Mucosa of stomach (tissue), 1 donor: ENCODE measurements at regions not wholly inside any gene's neighbourhood (a gene's known extent, or its start where the extent isn't known, plus 50 kb on each side); places are given as distances from the start of the nearest gene placed in this dataset.
"Not testable (repeated sequence)": the region's sequence is repeated elsewhere in the genome, so short reads cannot be mapped to it uniquely, and the experiment has no call there.

Experiments used
- H3K27me3 ChIP-seq: one replicate; pipeline ENCODE4 v1.7.0; 2013; ENCODE audit warnings: mild to moderate bottlenecking, low read length; ENCODE audit not compliant: control insufficient read depth, insufficient read depth
- H3K36me3 ChIP-seq: one replicate; pipeline ENCODE4 v1.7.0; 2013; ENCODE audit warnings: low read length; ENCODE audit not compliant: control insufficient read depth, insufficient read depth
- H3K4me1 ChIP-seq: one replicate; pipeline ENCODE4 v1.7.0; 2013; ENCODE audit warnings: mild to moderate bottlenecking, low read length; ENCODE audit not compliant: control insufficient read depth, insufficient read depth
- H3K4me3 ChIP-seq: one replicate; pipeline ENCODE4 v1.7.0; 2013; ENCODE audit warnings: low read length
- H3K9ac ChIP-seq: one replicate; pipeline ENCODE4 v1.7.0; 2013; ENCODE audit warnings: mild to moderate bottlenecking, low read length, moderate library complexity
- H3K9me3 ChIP-seq: one replicate; pipeline ENCODE4 v1.7.0; 2013; ENCODE audit warnings: mild to moderate bottlenecking, low read length, moderate library complexity; ENCODE audit not compliant: control insufficient read depth
- donor health status: Pancreatic carcinoma.

- no peaks in the 10 kb centered on the region for H3K36me3 ChIP-seq
- no peaks in the 10 kb centered on the region for H3K27me3 ChIP-seq
- H3K4me3 ChIP-seq, result no peak overlapping the region
- no peaks in the 10 kb centered on the region for H3K4me1 ChIP-seq
- H3K9ac ChIP-seq, result no peak overlapping the region
- no peaks in the 10 kb centered on the region for H3K9me3 ChIP-seq
These were observed 171.4 kb downstream of the NDUFA12 start for GRCh38 chr12:94832105-94832504.

- H3K27me3 ChIP-seq, result no peaks in the 10 kb centered on the region
- H3K36me3 ChIP-seq, result no peaks in the 10 kb centered on the region
- no peak overlapping the region for H3K9ac ChIP-seq
- H3K9me3 ChIP-seq, result no peaks in the 10 kb centered on the region
- H3K4me1 ChIP-seq, result no peaks in the 10 kb centered on the region
- H3K4me3 ChIP-seq, result no peak overlapping the region
These were observed 172.3 kb downstream of the NDUFA12 start for GRCh38 chr12:94831081-94831751.

- Histone ChIP-seq H3K9me3 (no peaks in the 10 kb centered on the region), H3K36me3 (no peaks in the 10 kb centered on the region), H3K9ac (no peak overlapping the region), H3K4me3 (no peak overlapping the region), H3K4me1 (no peaks in the 10 kb centered on the region), H3K27me3 (no peaks in the 10 kb centered on the region)
These were observed 173.9 kb downstream of the NDUFA12 start for GRCh38 chr12:94829552-94829951.

DNA sequence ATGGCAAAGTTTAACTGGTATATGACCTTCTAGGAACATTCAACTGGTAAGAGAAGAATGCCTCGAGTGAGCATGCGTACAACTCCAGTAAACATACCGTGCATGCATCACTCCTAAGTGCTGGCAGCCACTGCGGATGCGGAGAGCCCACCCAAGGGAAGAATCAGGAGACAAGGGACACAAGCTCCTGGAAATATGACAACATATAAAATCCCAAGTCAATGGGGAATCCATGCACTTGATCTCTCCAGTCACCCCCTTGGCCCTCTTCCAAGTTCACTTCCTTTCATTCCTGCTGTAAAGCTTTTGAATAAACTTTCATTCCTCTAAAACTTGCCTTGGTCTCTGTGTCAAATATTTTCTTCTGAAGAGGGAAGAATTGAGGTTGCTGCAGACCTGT, 168.7 kb upstream of the TMCC3 start:
- H3K4me3 ChIP-seq, result no peak overlapping the region
- no peaks in the 10 kb centered on the region for H3K4me1 ChIP-seq
- no peaks in the 10 kb centered on the region for H3K36me3 ChIP-seq
- H3K27me3 ChIP-seq, result no peaks in the 10 kb centered on the region
- H3K9ac ChIP-seq, result no peak overlapping the region
- H3K9me3 ChIP-seq, result no peaks in the 10 kb centered on the region

- H3K27me3 ChIP-seq, result no peaks in the 10 kb centered on the region
- no peaks in the 10 kb centered on the region for H3K4me1 ChIP-seq
- H3K9me3 ChIP-seq, result no peaks in the 10 kb centered on the region
- no peaks in the 10 kb centered on the region for H3K36me3 ChIP-seq
- H3K4me3 ChIP-seq, result no peak overlapping the region
- H3K9ac ChIP-seq, result no peak overlapping the region
These were observed 167.3 kb upstream of the TMCC3 start for GRCh38 chr12:94817695-94818075.

GRCh38 chr12:94817201-94817600, 166.8 kb upstream of the TMCC3 start:
- H3K4me1 ChIP-seq, H3K9me3 ChIP-seq, H3K9ac ChIP-seq, H3K27me3 ChIP-seq, H3K4me3 ChIP-seq, H3K36me3 ChIP-seq: not testable (repeated sequence)

GRCh38 chr12:94816746-94817145, 166.4 kb upstream of the TMCC3 start:
- H3K4me3 ChIP-seq, H3K9me3 ChIP-seq, H3K27me3 ChIP-seq, H3K4me1 ChIP-seq, H3K36me3 ChIP-seq, H3K9ac ChIP-seq: not testable (repeated sequence)

DNA sequence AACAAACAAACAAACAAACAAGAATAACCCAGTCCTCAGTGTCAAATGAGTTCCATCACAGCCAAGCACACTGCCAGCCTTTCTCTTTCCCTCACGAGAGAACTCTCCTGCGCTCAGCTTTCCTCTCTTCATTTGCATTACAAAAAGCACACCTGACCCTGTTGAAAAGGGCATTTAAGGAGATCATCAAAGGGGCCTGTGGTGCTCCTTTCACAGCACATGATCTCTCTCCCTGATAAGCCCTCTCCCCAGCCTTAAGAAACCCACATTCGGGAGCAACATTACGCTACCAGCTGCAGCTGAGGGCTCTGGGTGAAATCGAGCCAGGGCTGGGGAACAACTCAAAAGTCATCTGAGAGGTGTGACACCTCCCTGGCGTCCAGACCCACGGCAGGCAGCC, 165.6 kb upstream of the TMCC3 start:
- no peaks in the 10 kb centered on the region for H3K36me3 ChIP-seq
- H3K9ac ChIP-seq, result no peak overlapping the region
- no peaks in the 10 kb centered on the region for H3K27me3 ChIP-seq
- H3K4me3 ChIP-seq, result no peak overlapping the region
- no peaks in the 10 kb centered on the region for H3K9me3 ChIP-seq
- H3K4me1 ChIP-seq, result no peaks in the 10 kb centered on the region

GRCh38 chr12:94815450-94815849, 165.1 kb upstream of the TMCC3 start:
- no peaks in the 10 kb centered on the region for H3K4me1 ChIP-seq
- H3K36me3 ChIP-seq, result no peaks in the 10 kb centered on the region
- no peak overlapping the region for H3K9ac ChIP-seq
- H3K9me3 ChIP-seq, result no peaks in the 10 kb centered on the region
- no peak overlapping the region for H3K4me3 ChIP-seq
- no peaks in the 10 kb centered on the region for H3K27me3 ChIP-seq

- Histone ChIP-seq H3K27me3 (no peaks in the 10 kb centered on the region), H3K4me1 (no peaks in the 10 kb centered on the region), H3K4me3 (no peak overlapping the region), H3K9me3 (no peaks in the 10 kb centered on the region), H3K9ac (no peak overlapping the region), H3K36me3 (no peaks in the 10 kb centered on the region)
These were observed 163.0 kb upstream of the TMCC3 start for GRCh38 chr12:94813314-94813713.

DNA sequence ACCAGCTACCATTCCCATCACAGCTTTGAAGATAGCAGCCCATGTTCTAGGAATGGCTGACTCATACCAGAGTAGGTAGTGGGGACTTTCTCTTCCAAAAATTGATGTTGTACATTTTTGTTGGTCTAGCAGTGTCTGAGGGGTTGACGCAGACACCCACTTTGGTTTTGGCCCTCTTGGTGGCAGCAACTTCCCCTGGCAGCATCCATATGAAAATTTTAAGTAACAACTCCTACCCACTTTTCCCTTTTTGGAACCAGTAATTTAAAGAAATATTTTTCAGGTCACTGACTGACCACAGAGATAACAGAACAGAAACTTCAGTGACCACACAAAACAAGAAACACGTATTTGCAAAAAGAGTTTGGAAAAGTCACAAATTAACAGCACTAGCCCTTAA, 162.0 kb upstream of the TMCC3 start:
- no peaks in the 10 kb centered on the region for H3K9me3 ChIP-seq
- H3K4me1 ChIP-seq, result no peaks in the 10 kb centered on the region
- H3K4me3 ChIP-seq, result no peak overlapping the region
- no peak overlapping the region for H3K9ac ChIP-seq
- no peaks in the 10 kb centered on the region for H3K36me3 ChIP-seq
- H3K27me3 ChIP-seq, result no peaks in the 10 kb centered on the region

GRCh38 chr12:94811611-94812010, 161.3 kb upstream of the TMCC3 start:
- no peaks in the 10 kb centered on the region for H3K4me1 ChIP-seq
- no peaks in the 10 kb centered on the region for H3K9me3 ChIP-seq
- no peak overlapping the region for H3K9ac ChIP-seq
- no peaks in the 10 kb centered on the region for H3K36me3 ChIP-seq
- no peaks in the 10 kb centered on the region for H3K27me3 ChIP-seq
- H3K4me3 ChIP-seq, result no peak overlapping the region

DNA sequence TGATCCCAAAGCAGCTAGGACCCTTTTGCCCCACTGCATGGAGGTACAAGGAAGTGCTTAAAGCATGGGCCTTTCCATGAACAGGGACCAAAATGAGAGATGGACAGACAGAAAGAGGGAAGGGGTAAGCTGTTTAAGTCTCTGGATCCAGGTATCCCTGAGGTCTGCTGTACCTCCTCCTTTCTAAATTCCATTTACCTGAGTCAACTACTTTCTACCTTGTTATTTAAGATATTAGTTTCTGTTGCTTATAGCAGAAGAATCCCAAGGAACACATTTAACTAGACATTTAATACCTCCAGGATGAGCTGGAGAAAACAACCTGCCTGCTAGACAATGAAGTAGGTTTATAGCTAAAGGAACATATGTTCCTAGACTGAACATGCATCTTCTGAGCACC, 157.6 kb upstream of the TMCC3 start:
- Histone ChIP-seq H3K27me3 (no peaks in the 10 kb centered on the region), H3K9ac (no peak overlapping the region), H3K4me1 (no peaks in the 10 kb centered on the region), H3K36me3 (no peaks in the 10 kb centered on the region), H3K4me3 (no peak overlapping the region), H3K9me3 (no peaks in the 10 kb centered on the region)
